ENCODE measurements at regions not wholly inside any gene's neighbourhood (a gene's known extent, or its start where the extent isn't known, plus 50 kb on each side); places are given as distances from the start of the nearest gene placed in this dataset.

- TF ChIP-seq CTCF (IDR thresholded peaks at IDR 0.05): no peak
These were observed 775.1 kb downstream of the FLRT2 start for GRCh38 chr14:86305058-86305457.

GRCh38 chr14:86299994-86300393 is 770.0 kb downstream of the FLRT2 start:
- no peak for TF ChIP-seq CTCF (IDR thresholded peaks at IDR 0.05)

GRCh38 chr14:86296173-86296572 is 766.2 kb downstream of the FLRT2 start:
- no peak for TF ChIP-seq CTCF (IDR thresholded peaks at IDR 0.05)

GRCh38 chr14:86288336-86288735 is 758.4 kb downstream of the FLRT2 start:
- no peak for TF ChIP-seq CTCF (IDR thresholded peaks at IDR 0.05)

GRCh38 chr14:86279405-86279804 is 749.5 kb downstream of the FLRT2 start:
- no peak for TF ChIP-seq CTCF (IDR thresholded peaks at IDR 0.05)

- no peak for TF ChIP-seq CTCF (IDR thresholded peaks at IDR 0.05)
These were observed 728.0 kb downstream of the FLRT2 start for GRCh38 chr14:86257973-86258372.

GRCh38 chr14:86243158-86243557 is 713.2 kb downstream of the FLRT2 start:
- no peak for TF ChIP-seq CTCF (IDR thresholded peaks at IDR 0.05)

GRCh38 chr14:86237733-86238132 is 707.8 kb downstream of the FLRT2 start:
- no peak for TF ChIP-seq CTCF (IDR thresholded peaks at IDR 0.05)

Measured in LNCAP (cell line).